HFF-Myc (cell line): ENCODE measurements at regions not wholly inside any gene's neighbourhood (a gene's known extent, or its start where the extent isn't known, plus 50 kb on each side); places are given as distances from the start of the nearest gene placed in this dataset.
"Not testable (repeated sequence)": the region's sequence is repeated elsewhere in the genome, so short reads cannot be mapped to it uniquely, and the experiment has no call there.

Experiments
- DNase-seq: peaks from one replicate; pipeline ENCODE4 v3.0.0-alpha.2; 2011; ENCODE audit warnings: low read depth; ENCODE audit errors: extremely low read depth
- H3K4me3 ChIP-seq: replicated peaks from 2 replicates; pipeline ENCODE4 v1.5.1; 2011; ENCODE audit warnings: low read depth, mild to moderate bottlenecking, control low read depth, low read length
- TF ChIP-seq, protein P1 (sequence below): IDR thresholded peaks from 2 replicates; pipeline ENCODE4 v1.5.1; 2012; ENCODE audit warnings: mild to moderate bottlenecking, low read depth, low read length, control low read depth; ENCODE audit errors: missing control alignments

DNA sequence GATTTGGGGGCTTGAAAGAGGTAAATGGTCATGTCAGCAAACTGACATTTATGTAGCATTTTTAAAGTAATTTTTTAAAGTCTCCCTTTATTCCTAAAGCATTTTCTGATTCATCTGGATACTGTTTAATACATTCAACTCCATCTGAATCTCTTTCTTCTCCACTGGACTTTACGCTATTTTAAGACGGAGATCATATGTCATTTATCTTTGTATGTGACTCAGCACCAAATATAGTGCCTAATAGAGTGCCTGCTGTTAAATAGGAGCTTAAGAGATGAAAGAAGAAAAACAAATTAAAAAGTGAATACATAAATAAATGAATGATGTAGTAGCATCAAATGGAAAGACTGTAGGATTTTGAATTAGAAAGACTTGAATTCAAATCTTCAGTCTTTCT is 548.8 kb upstream of the SMC2 start:
- no peak overlapping the region for H3K4me3 ChIP-seq
- DNase-seq, result no peak
- TF ChIP-seq, protein P1, sequence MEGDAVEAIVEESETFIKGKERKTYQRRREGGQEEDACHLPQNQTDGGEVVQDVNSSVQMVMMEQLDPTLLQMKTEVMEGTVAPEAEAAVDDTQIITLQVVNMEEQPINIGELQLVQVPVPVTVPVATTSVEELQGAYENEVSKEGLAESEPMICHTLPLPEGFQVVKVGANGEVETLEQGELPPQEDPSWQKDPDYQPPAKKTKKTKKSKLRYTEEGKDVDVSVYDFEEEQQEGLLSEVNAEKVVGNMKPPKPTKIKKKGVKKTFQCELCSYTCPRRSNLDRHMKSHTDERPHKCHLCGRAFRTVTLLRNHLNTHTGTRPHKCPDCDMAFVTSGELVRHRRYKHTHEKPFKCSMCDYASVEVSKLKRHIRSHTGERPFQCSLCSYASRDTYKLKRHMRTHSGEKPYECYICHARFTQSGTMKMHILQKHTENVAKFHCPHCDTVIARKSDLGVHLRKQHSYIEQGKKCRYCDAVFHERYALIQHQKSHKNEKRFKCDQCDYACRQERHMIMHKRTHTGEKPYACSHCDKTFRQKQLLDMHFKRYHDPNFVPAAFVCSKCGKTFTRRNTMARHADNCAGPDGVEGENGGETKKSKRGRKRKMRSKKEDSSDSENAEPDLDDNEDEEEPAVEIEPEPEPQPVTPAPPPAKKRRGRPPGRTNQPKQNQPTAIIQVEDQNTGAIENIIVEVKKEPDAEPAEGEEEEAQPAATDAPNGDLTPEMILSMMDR, result no peak

DNA sequence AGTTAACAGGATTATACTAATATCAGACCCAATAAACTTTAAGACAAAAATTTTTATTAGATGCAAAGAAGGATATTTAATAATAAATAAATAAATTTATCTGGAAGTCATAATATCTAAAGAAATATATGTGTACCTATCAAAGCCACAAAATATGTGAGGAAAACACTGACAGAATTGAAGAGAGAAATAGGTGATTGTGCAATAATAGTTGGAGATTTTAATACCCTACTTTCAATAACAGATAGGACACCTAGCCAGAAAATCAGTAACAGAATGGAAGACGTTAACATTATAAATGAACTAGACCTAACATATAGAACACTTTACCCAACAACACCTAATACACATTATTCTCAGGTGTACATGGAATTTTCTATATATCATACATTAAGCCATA is 541.4 kb upstream of the SMC2 start:
- no peak overlapping the region for H3K4me3 ChIP-seq
- no peak for DNase-seq
- TF ChIP-seq, protein P1, result no peak

DNA sequence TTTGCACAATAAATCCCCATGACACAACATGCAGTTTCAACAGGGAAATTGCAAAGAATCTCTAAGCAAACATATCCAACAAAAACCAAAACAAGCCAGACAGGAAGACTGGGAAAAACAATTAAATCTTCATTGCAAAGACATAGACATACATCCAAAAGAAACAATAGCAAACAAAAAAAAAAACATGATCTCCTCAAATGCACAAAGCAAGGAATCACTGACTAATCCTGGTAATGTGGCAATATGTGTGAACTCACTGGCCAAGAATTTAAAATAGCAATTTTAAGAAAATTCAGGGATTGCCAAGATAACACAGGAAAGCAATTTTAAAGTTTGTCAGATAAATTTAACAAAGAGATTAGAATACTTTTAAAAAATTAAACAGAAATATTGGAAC is 520.1 kb upstream of the SMC2 start:
- DNase-seq, result no peak
- H3K4me3 ChIP-seq, result no peak overlapping the region
- TF ChIP-seq, protein P1, result no peak

DNA sequence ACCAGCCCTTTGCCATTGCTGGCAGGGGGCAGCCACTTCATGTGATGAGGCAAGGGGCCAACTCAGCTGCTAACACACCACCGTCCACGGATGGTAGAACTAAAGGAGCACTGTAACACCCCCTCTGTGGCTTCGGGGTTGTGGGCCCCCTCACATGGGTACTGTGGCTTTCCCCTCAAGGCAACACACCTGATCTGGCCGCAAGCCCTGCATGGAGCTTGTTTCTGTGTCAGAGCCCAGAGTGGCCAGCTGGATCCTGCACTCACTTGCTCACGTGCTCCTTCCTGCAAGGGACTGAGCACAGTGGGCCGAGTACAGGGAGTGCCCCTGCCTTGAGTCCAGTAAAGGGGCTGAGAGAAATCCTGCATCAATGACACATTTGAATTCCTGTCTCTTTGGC is 507.4 kb upstream of the SMC2 start:
- DNase-seq, result no peak
- H3K4me3 ChIP-seq, result no peak overlapping the region
- TF ChIP-seq, protein P1, result no peak

DNA sequence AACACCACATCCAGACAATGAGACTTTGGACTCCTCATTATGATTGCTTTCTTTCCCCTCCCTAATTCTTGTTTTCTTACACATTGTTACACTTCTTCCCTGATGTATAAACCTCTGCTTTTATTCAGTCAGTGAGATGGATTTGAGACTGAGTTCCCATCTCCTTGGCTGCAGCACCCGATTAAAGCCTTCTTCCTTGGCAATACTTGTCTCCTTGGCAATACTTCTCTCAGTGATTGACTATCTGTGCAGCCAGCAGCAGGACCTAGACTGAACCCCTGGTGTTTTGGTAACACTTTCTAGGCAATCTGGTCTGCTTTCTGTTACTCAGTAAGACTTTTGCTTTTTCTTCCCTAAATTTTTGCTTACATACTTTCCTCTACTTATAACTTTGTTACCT is 492.8 kb upstream of the SMC2 start:
- no peak for DNase-seq
- H3K4me3 ChIP-seq, result no peak overlapping the region
- TF ChIP-seq, protein P1, result no peak

DNA sequence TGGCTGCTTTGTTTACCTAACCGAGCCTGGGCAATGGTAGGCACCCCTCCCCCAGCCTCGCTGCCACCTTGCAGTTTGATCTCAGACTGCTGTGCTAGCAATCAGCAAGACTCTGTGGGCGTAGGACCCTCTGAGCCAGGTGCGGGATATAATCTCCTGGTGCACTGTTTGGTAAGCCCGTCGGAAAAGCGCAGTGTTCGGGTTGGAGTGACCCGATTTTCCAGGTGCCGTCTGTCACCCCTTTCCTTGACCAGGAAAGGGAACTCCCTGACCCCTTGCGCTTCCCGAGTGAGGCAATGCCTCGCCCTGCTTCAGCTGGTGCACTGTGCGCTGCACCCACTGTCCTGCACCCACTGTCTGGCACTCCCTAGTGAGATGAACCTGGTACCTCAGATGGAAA is 482.2 kb upstream of the SMC2 start:
- not testable (repeated sequence) for DNase-seq

DNA sequence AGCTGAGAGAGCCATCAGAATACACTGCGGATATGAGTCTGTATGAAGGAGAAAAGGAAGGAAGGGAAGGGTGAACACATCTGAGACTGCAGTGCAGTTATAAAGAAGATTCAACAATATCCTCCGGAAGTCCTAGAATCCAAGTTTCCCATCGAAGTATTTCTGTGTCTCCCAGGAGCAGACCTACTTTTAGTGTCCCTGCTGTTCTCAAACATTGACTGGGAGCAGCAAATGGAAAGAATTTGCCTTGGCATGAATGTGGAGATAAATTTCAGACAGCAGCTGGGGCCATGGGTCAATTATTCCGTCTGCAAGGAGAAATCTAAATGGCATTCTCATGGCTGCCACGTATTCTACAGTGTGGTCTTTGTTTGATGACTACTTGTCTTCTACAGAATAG is 478.1 kb upstream of the SMC2 start:
- TF ChIP-seq, protein P1, result no peak
- no peak for DNase-seq
- no peak overlapping the region for H3K4me3 ChIP-seq

More for the DNA sequence above, 482.2 kb upstream of the SMC2 start:
- not testable (repeated sequence) for H3K4me3 ChIP-seq
